ENCODE measurements at regions not wholly inside any gene's neighbourhood (a gene's known extent, or its start where the extent isn't known, plus 50 kb on each side); places are given as distances from the start of the nearest gene placed in this dataset.

- TF ChIP-seq, protein P1, sequence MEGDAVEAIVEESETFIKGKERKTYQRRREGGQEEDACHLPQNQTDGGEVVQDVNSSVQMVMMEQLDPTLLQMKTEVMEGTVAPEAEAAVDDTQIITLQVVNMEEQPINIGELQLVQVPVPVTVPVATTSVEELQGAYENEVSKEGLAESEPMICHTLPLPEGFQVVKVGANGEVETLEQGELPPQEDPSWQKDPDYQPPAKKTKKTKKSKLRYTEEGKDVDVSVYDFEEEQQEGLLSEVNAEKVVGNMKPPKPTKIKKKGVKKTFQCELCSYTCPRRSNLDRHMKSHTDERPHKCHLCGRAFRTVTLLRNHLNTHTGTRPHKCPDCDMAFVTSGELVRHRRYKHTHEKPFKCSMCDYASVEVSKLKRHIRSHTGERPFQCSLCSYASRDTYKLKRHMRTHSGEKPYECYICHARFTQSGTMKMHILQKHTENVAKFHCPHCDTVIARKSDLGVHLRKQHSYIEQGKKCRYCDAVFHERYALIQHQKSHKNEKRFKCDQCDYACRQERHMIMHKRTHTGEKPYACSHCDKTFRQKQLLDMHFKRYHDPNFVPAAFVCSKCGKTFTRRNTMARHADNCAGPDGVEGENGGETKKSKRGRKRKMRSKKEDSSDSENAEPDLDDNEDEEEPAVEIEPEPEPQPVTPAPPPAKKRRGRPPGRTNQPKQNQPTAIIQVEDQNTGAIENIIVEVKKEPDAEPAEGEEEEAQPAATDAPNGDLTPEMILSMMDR (IDR thresholded peaks at IDR 0.05; ENCODE audit: insufficient read depth, low read length, severe bottlenecking), result no peak
Observed at GRCh38 chr2:149653831-149654445, 66.4 kb upstream of the MMADHC start.

DNA sequence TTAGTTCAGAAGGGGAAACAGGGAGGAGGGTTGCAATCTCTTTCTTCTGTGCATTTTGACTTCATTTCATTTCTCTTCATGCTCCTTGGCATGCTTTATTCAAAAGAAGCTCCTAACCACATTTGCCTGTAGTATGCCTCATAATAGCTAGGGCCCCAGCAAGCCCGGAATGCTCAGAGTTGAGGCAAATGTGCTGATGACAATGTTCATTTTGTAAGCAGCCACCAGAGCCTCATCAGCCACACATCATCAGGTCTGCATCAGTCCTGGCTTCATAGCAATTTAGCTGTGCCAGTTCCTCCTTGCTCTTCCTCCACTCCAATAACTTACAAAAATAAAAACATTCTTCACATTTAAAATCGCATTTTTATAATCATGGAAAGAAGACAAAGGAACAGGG is 65.4 kb upstream of the MMADHC start:
- Histone ChIP-seq H3K4me3 (ENCODE audit: low read depth, low read length) (no peak overlapping the region), H3K27me3 (ENCODE audit: control insufficient read depth, insufficient read depth, low read length) (no peaks in the 10 kb centered on the region), H3K36me3 (ENCODE audit: control insufficient read depth, insufficient read depth, low read length) (no peaks in the 10 kb centered on the region)
- FAIRE-seq (no peak), DNase-seq (ENCODE audit: low read depth) (no peak)
- TF ChIP-seq, protein P1 (IDR thresholded peaks at IDR 0.05; ENCODE audit: insufficient read depth, low read length, severe bottlenecking), result no peak

More at GRCh38 chr2:149653831-149654445, 66.4 kb upstream of the MMADHC start:
- H3K4me3 ChIP-seq (ENCODE audit: low read depth, low read length), result no peak overlapping the region
- H3K36me3 ChIP-seq (ENCODE audit: control insufficient read depth, insufficient read depth, low read length), result no peaks in the 10 kb centered on the region
- DNase-seq (ENCODE audit: low read depth) (no peak), FAIRE-seq (no peak)
- H3K27me3 ChIP-seq (ENCODE audit: control insufficient read depth, insufficient read depth, low read length), result no peaks in the 10 kb centered on the region

DNA sequence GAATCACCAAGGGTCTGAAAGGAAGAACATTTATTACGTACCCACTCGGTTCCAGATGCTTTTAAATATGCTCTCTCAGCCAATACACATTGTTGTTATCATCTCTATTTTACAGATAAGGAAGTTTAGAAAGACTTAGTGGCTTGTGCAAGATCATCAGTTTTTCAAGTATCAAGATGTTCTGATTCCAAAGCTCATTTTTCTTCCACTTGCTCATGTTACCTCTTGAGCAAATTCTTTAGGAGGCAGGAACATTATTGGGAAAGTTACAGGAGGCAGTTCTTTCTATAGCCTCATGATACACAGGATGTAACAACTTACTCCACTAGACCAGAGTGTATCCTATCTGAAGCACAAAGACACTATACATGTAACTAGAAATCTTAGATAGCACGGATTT is 65.0 kb upstream of the MMADHC start:
- DNase-seq (ENCODE audit: low read depth) (no peak), FAIRE-seq (no peak)
- TF ChIP-seq, protein P1 (IDR thresholded peaks at IDR 0.05; ENCODE audit: insufficient read depth, low read length, severe bottlenecking), result no peak
- no peaks in the 10 kb centered on the region for H3K36me3 ChIP-seq (ENCODE audit: control insufficient read depth, insufficient read depth, low read length)
- no peak overlapping the region for H3K4me3 ChIP-seq (ENCODE audit: low read depth, low read length)
- no peaks in the 10 kb centered on the region for H3K27me3 ChIP-seq (ENCODE audit: control insufficient read depth, insufficient read depth, low read length)

DNA sequence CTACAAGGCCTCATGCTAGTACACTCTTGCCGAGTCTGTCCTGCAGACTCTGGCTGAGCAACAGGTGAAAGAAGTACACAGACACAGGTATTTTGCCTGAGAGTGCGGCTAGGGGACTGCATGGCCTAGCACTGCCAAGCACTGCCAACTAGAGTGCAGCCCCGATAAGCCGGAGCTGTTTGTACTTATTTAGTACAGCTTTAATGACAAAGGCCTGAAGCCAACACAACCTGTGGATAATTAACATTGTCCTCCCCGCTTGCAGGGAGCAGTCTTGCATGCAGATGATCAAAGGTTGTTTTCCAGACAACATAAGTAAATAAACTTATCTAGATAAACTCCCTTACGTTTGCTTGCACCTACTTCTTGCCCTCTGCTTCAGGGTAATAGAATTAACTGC is 63.7 kb upstream of the MMADHC start:
- no peak overlapping the region for H3K4me3 ChIP-seq (ENCODE audit: low read depth, low read length)
- DNase-seq (ENCODE audit: low read depth) (no peak), FAIRE-seq (no peak)
- H3K27me3 ChIP-seq (ENCODE audit: control insufficient read depth, insufficient read depth, low read length), result no peaks in the 10 kb centered on the region
- no peaks in the 10 kb centered on the region for H3K36me3 ChIP-seq (ENCODE audit: control insufficient read depth, insufficient read depth, low read length)
- TF ChIP-seq, protein P1 (IDR thresholded peaks at IDR 0.05; ENCODE audit: insufficient read depth, low read length, severe bottlenecking), result no peak

DNA sequence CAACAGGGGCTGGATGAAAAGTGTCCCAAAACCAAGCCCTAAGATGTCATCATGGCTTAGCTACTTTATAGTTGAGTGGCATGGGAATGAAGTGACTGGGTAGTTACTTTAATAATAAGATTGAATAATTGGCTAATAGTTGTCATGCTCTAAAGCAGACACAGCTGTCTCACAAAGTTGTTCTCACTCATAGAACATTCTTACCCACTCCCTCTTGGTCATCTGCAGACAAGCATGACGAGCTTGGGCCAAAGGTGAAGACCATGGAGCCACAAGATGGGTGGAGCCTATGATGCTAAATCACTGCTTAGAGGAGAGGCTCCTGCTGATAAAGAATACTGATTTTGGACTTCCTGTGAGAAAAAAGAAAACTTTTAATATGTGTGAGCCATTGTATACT is 62.4 kb upstream of the MMADHC start:
- Histone ChIP-seq H3K27me3 (ENCODE audit: control insufficient read depth, insufficient read depth, low read length) (no peaks in the 10 kb centered on the region), H3K36me3 (ENCODE audit: control insufficient read depth, insufficient read depth, low read length) (no peaks in the 10 kb centered on the region), H3K4me3 (ENCODE audit: low read depth, low read length) (no peak overlapping the region)
- TF ChIP-seq, protein P1 (IDR thresholded peaks at IDR 0.05; ENCODE audit: insufficient read depth, low read length, severe bottlenecking), result no peak
- FAIRE-seq (no peak), DNase-seq (ENCODE audit: low read depth) (no peak)

Data from bronchial epithelial cell (primary cell).